Lower leg skin (tissue), 3 donors: ENCODE measurements at regions not wholly inside any gene's neighbourhood (a gene's known extent, or its start where the extent isn't known, plus 50 kb on each side); places are given as distances from the start of the nearest gene placed in this dataset.

Experiments used
- POLR2A ChIP-seq, 2 donors: fragments of 450-650 bp; IDR thresholded peaks; one replicate each; pipeline ENCODE4 v1.6.1; 2016 to 2017; ENCODE audit warnings: antibody characterized with exemption in 2 of 2, mild to moderate bottlenecking in 1 of 2, moderate library complexity in 1 of 2
- TF ChIP-seq, protein P1 (sequence below), 3 donors: fragments of 450-650 bp; IDR thresholded peaks; one replicate each; pipeline ENCODE4 v1.5.1; 2016; ENCODE audit warnings: antibody characterized with exemption in 3 of 3, mild to moderate bottlenecking in 3 of 3, moderate library complexity in 2 of 3

DNA sequence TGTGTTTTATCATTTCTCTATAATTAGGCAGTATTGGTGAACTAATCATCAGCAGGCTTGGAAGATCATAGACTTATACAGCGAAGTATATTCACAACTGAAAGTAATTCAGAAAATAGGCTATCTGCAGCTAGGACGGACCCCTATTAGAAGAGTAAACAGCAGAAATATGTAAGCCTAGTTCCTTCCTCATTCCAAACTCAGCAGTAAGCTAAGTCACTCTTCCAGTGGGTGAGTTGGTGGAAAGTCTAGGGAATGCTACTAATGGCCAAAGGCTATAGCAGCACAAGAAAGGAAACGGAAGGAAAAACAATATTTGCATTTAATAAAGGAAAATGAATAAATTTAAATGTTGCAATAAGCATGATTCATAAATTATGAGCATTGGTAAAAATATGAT lies 918.1 kb upstream of the TMPRSS15 start:
- TF ChIP-seq, protein P1, sequence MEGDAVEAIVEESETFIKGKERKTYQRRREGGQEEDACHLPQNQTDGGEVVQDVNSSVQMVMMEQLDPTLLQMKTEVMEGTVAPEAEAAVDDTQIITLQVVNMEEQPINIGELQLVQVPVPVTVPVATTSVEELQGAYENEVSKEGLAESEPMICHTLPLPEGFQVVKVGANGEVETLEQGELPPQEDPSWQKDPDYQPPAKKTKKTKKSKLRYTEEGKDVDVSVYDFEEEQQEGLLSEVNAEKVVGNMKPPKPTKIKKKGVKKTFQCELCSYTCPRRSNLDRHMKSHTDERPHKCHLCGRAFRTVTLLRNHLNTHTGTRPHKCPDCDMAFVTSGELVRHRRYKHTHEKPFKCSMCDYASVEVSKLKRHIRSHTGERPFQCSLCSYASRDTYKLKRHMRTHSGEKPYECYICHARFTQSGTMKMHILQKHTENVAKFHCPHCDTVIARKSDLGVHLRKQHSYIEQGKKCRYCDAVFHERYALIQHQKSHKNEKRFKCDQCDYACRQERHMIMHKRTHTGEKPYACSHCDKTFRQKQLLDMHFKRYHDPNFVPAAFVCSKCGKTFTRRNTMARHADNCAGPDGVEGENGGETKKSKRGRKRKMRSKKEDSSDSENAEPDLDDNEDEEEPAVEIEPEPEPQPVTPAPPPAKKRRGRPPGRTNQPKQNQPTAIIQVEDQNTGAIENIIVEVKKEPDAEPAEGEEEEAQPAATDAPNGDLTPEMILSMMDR (IDR thresholded peaks at IDR 0.05), result no peak
- no peak for TF ChIP-seq POLR2A (IDR thresholded peaks at IDR 0.05)
